SK-N-MC (cell line): ENCODE measurements at regions not wholly inside any gene's neighbourhood (a gene's known extent, or its start where the extent isn't known, plus 50 kb on each side); places are given as distances from the start of the nearest gene placed in this dataset.
"Not testable (repeated sequence)": the region's sequence is repeated elsewhere in the genome, so short reads cannot be mapped to it uniquely, and the experiment has no call there.

Experiments
- DNase-seq: peaks from one replicate; pipeline ENCODE4 v3.0.0-alpha.2; 2011; ENCODE audit warnings: low read depth, low spot score
- H3K27ac ChIP-seq: fragments of 200-600 bp; sonication (generic); 2 replicates; pipeline ENCODE4 v1.5.1; 2016; ENCODE audit warnings: mixed run types
- H3K36me3 ChIP-seq: fragments of 200-600 bp; sonication (generic); 2 replicates; pipeline ENCODE4 v1.6.1; 2017; ENCODE audit warnings: antibody characterized with exemption, low read length, mixed read lengths; ENCODE audit not compliant: insufficient read depth
- H3K4me3 ChIP-seq: fragments of 200-600 bp; sonication (generic); 2 replicates; pipeline ENCODE4 v1.5.1; 2016
- H3K9ac ChIP-seq: fragments of 200-600 bp; sonication (generic); 2 replicates; pipeline ENCODE4 v1.8.0; 2017; ENCODE audit warnings: mixed run types, mixed read lengths; ENCODE audit not compliant: insufficient read length
- H3K9me3 ChIP-seq: fragments of 200-600 bp; sonication (generic); 2 replicates; pipeline ENCODE4 v1.6.1; 2017; ENCODE audit warnings: low read depth, mild to moderate bottlenecking, antibody characterized with exemption, low read length, moderate library complexity, mixed read lengths
- EZH2 ChIP-seq: fragments of 200-600 bp; sonication (generic); IDR thresholded peaks from one replicate; pipeline ENCODE4 v1.6.1; 2017; ENCODE audit warnings: antibody characterized with exemption
- FOXP2 ChIP-seq: optimal IDR thresholded peaks from 2 replicates; pipeline ENCODE3; 2011; ENCODE audit warnings: mild to moderate bottlenecking, moderate library complexity; ENCODE audit not compliant: insufficient read depth; ENCODE audit errors: extremely low read length, control extremely low read depth
- POLR2AphosphoS5 ChIP-seq: IDR thresholded peaks from 2 replicates; pipeline ENCODE4 v1.6.1; 2012; ENCODE audit warnings: mild to moderate bottlenecking, low read depth, low read length, borderline replicate concordance

DNA sequence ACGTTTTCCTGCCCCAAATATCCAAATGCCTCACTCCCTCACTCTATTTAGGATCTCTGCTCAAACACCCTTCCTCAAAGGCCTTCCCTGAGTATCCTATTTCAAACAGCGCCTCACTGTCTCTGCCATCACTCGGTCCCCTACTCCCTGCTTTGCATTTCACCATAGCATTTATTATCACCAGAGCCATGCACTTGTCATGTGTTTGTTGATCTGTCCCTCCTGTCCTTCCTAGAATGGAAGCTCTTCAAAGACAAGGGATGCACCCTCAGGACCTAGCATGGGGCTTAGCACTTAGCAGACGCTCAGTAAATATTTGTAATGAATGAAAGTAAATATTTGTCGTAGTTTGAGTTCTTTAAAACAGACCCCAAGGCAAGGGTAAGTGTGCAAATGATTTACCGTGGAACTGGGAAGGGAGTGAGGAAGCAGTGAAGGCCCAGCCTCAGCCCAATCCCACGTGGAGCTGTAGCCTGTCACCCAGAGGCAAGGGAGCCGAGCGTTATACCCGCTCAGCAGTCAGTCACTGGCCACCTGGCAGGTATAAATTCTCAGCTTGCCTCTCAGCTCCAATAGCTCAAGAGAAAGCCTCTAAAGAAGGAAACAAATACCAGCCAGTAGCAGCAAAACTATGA lies 97.7 kb upstream of the KIF2A start:
- Histone ChIP-seq H3K36me3 (no peaks in the 10 kb centered on the region), H3K9me3 (no peaks in the 10 kb centered on the region), H3K27ac (no peak overlapping the region), H3K4me3 (no peak overlapping the region), H3K9ac (no peak overlapping the region)
- DNase-seq: no peak
- TF ChIP-seq EZH2 (no peak), POLR2AphosphoS5 (no peak), FOXP2 (no peak)

DNA sequence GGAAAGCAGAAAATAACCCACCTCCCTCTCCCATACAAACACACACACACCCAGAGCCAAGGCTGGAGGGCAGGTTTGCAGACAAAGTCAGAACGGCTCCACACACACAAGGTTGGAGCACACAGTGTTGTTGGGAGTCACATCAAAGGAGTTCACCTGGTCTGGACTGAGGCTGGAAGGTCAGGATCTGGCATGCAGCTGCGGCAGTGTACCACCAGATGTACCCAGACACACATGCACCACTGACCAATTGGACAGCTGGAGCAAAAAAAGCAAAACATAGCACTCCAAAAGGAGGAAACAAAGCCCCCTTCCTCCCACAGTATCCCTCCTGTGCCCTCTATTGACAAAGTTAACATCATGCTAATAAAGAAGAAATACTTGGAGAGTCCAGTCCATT lies 94.6 kb upstream of the KIF2A start:
- no peak for DNase-seq
- TF ChIP-seq FOXP2 (no peak), POLR2AphosphoS5 (no peak), EZH2 (no peak)
- H3K9ac ChIP-seq: no peak overlapping the region
- H3K27ac ChIP-seq: no peak overlapping the region
- H3K9me3 ChIP-seq: no peaks in the 10 kb centered on the region
- H3K36me3 ChIP-seq: no peaks in the 10 kb centered on the region
- no peak overlapping the region for H3K4me3 ChIP-seq

DNA sequence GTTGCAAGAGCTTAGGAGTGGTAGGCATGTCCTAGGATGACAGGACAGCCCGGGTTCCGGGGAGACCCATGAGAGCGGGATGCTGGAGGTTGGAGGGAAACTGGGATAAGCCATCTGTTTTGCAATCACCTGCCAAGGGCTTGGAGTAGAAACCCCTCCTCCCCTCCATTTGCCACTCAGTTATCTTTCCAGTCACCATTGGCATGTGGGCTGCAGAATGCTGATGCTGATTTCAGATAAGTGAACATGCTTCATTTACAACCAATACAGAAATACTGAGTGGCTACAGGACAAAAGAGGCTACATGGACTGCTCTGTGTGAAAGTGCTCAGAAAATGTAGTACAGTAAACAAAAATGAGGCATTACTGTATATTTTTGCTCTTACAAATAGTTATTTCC lies 93.4 kb upstream of the KIF2A start:
- Histone ChIP-seq H3K4me3 (no peak overlapping the region), H3K36me3 (no peaks in the 10 kb centered on the region), H3K9me3 (no peaks in the 10 kb centered on the region), H3K27ac (no peak overlapping the region), H3K9ac (no peak overlapping the region)
- no peak for DNase-seq
- no peak for TF ChIP-seq EZH2

DNA sequence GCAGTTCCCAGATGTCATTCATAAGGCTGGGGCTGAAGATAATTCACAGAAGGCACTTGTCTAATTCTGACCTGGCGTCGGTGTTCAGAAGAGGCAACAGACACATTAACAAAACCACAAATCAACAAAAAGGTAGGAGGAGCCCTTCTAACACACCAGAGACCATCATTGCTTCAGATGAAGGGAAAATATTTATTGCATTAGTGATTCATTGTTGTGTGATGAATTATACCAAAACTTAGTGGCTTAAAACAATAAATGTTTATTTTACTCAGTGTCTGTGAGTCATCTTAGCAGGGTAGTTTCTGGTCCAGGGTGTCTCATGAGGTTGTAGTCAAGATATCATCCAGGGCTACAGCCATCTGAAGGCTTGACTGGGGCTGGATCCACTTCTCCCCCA lies 91.3 kb upstream of the KIF2A start:
- Histone ChIP-seq H3K27ac (no peak overlapping the region), H3K36me3 (no peaks in the 10 kb centered on the region)
- no peak for DNase-seq

DNA sequence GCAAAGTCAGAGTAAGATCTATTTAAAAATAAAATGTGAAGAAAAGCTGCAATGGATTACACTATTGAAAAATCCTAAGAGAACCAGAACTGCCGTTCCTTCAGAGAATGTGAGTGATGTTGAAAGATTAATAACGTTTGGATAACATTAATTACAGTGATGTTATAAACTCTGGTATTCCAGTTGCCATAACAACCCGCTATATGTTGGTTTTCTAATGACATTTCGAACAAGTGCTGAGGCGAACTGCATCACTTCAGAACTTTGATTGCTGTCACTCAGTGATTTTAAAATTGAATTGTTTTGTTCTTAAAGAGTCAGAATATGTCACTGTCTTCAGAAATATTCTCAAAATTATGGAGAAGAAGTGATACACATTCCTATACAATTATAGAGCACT lies 89.4 kb upstream of the KIF2A start:
- H3K4me3 ChIP-seq: not testable (repeated sequence)

More for the DNA sequence above, 91.3 kb upstream of the KIF2A start:
- Histone ChIP-seq H3K4me3 (no peak overlapping the region), H3K9ac (no peak overlapping the region), H3K9me3 (no peaks in the 10 kb centered on the region)
- TF ChIP-seq POLR2AphosphoS5 (no peak), FOXP2 (no peak), EZH2 (no peak)

DNA sequence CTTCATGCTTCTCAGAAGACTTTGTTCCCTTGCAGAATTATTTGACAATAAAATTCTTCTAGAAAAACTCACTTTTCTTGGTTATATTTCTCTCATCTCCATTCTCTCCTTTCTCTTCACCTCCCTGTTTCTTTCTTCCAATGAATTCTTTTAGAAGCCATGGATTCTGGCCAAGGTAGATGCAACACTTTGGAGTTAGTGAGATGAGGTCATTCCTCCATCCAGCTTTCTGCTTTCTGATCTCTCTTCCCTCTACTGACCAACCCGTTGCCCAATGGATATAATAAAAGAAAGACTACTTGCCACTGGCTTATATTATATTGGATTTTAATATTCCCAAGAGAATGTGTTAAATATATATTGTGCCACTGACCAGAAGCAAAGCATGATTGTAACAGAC lies 88.9 kb upstream of the KIF2A start:
- not testable (repeated sequence) for H3K4me3 ChIP-seq, H3K36me3 ChIP-seq, DNase-seq, H3K9ac ChIP-seq, H3K27ac ChIP-seq, H3K9me3 ChIP-seq

More for the DNA sequence above, 89.4 kb upstream of the KIF2A start:
- H3K9ac ChIP-seq, H3K36me3 ChIP-seq, H3K9me3 ChIP-seq, DNase-seq, H3K27ac ChIP-seq: not testable (repeated sequence)

DNA sequence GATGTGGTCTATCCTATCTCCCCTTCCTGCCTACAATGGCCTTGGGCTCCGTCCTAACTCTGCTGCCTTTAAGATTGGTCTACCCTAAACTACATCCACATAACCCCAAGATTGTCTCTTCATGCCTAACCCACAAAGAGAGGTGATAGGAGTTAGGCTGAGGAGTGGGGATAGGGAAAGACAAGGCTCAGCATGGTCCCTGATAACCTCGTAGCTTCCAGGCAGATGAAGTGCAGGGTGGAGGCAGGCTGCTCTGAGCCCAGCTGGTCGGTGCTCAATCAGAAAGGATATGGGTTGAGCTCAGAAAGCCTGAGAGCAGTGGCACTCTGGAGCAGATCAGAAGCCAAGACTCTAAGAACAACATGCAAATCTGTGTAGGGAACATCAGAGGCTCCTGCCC lies 87.1 kb upstream of the KIF2A start:
- H3K9me3 ChIP-seq, H3K27ac ChIP-seq, H3K36me3 ChIP-seq, DNase-seq, H3K4me3 ChIP-seq, H3K9ac ChIP-seq: not testable (repeated sequence)

DNA sequence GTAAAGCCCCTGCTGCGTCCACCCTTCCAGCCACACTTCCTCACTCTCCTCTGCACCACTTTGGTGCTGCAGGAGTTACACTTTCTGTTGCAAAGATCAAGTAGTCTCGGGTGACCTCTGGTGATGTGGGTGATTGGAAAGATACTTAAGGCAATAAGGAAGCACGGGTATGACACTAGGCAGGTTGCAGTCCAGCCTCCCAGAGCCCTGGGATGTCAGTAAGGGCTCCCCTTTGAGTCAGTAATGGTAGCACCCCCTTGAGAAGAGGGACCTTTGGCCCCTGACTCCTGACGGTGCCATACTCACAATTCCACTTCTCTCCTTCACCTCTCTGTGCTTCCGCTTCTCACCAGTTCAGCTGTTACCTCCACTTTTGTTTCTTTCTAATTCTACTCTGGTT lies 84.1 kb upstream of the KIF2A start:
- not testable (repeated sequence) for H3K36me3 ChIP-seq, H3K27ac ChIP-seq, DNase-seq

DNA sequence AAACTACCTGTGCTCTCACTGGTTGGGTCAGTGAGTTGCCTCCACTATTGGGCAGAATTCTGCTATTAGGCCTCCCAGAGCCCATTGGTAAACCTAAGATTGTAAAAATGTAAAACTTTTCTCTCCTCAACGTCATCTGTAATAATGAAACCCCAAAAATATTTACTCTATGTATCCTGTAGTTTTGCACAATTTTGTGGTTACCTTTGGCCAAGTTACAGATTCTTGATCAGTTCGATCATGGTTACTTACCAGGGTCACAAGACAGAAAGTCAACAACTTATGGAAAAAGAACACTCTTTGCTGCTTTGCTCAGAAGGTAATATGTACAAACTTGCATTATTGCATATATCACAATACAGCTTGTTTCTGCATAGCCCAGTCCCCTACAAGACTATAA lies 83.7 kb upstream of the KIF2A start:
- not testable (repeated sequence) for H3K9me3 ChIP-seq, H3K36me3 ChIP-seq, H3K4me3 ChIP-seq, H3K9ac ChIP-seq, H3K27ac ChIP-seq, DNase-seq

More for the DNA sequence above, 84.1 kb upstream of the KIF2A start:
- H3K9ac ChIP-seq, H3K4me3 ChIP-seq, H3K9me3 ChIP-seq: not testable (repeated sequence)

DNA sequence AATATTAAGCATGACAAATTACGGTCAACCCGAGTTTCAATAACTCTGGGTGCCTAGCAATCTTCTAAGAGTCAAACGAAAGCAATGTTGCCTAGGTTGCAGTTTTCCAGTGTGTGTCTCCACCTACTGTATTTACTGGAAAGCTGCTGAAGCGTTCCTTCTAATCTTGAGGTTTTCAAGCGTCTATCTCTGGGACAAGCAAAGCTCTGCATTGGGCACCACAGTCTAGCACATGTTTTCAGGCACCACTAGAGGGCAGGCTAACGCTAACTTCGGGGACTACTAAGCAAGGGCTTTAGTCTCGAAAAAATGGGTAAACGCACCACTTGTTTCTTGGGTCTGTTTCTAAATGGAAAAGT lies 82.7 kb upstream of the KIF2A start:
- DNase-seq, H3K9me3 ChIP-seq, H3K36me3 ChIP-seq, H3K9ac ChIP-seq, H3K27ac ChIP-seq: not testable (repeated sequence)
- peak overlapping the region; percentile 42; the same call in 1 of the 2 replicates for H3K4me3 ChIP-seq

DNA sequence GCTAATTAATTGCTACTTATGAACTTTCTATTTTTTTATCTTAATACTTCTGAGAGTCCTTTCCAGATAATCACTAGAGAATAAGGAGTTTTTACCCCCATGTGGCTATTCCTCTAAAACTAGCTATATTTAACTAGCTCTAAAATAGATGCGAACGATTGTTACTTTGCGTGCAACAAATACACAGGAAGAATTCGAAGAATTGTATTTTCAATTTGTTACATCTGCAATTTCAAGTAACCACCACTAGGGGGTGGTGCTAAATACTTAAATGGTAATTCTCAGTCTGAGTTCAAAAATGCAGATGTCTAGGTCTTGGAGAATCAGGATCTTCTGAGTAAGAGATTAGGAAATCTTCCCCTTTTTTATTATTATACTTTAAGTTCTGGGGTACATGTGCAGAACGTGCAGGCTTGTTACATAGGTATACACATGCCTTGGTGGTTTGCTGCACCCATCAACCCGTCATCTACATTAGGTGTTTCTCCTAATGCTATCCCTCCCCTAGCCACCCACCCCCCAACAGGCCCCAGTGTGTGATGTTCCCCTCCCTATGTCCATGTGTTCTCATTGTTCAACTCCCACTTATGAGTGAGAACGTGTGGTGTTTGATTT lies 80.9 kb upstream of the KIF2A start:
- not testable (repeated sequence) for DNase-seq, H3K27ac ChIP-seq, H3K9me3 ChIP-seq, H3K9ac ChIP-seq, H3K36me3 ChIP-seq
- H3K4me3 ChIP-seq: peak overlapping the region; percentile 65

DNA sequence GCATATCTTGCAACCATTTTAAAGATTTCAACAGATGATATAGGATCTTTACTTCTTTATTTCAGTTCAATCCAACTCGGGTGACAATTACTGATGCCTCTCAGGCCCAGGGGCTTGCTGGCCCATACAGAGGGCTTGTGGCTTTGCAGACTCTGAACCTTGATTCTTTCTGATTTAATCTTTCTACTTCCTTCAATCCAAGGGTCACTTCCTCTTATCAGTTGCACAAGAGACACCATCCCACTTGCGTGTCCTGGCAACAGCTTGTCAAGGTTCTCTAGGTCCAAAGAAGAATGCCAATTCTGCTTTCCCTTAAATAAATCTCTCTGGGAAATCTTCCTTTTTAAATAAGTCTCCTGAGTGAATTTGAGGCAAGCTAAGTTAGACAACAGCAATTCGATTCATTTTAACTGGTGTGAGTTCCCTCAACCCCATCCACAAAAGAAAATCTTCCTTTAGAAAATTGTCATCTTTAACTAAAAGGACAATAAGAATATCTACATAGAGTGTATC lies 75.1 kb upstream of the KIF2A start:
- not testable (repeated sequence) for DNase-seq, H3K9ac ChIP-seq, H3K9me3 ChIP-seq, H3K4me3 ChIP-seq, H3K27ac ChIP-seq, H3K36me3 ChIP-seq
